Vagina (tissue), 2 donors: ENCODE measurements at regions not wholly inside any gene's neighbourhood (a gene's known extent, or its start where the extent isn't known, plus 50 kb on each side); places are given as distances from the start of the nearest gene placed in this dataset. TPM values are rescaled to one million over a fixed set of nuclear protein-coding genes. Genes with fewer than 3 reads are reported as not detected.

ENCODE experiments used
- DNase-seq, 2 donors: peaks; one replicate each; pipeline ENCODE4 v3.0.0-alpha.2; 2017; ENCODE audit errors: extremely low spot score in 2 of 2
- H3K27ac ChIP-seq: fragments of 200-600 bp; sonication (generic); one replicate; pipeline ENCODE4 v1.5.1; 2019
- H3K27me3 ChIP-seq: fragments of 200-600 bp; sonication (generic); one replicate; pipeline ENCODE4 v1.5.1; 2019
- H3K36me3 ChIP-seq, 2 donors: fragments of 200-600 bp; sonication (generic); one replicate each; pipeline ENCODE4 v1.5.1; 2017 to 2019
- H3K4me1 ChIP-seq: fragments of 200-600 bp; sonication (generic); one replicate; pipeline ENCODE4 v1.5.1; 2019
- H3K4me3 ChIP-seq, 2 donors: fragments of 200-600 bp; sonication (generic); 1 replicate in 1 of 2; 2 replicates in 1 of 2; pipeline ENCODE4 v1.5.1; 2016 to 2019
- H3K9me3 ChIP-seq: fragments of 200-600 bp; sonication (generic); one replicate; pipeline ENCODE4 v1.5.1; 2019
- POLR2A ChIP-seq, 2 donors: fragments of 450-650 bp; IDR thresholded peaks; one replicate each; pipeline ENCODE4 v1.6.1; 2017; ENCODE audit warnings: antibody characterized with exemption in 2 of 2, mild to moderate bottlenecking in 2 of 2, moderate library complexity in 2 of 2
- POLR2AphosphoS5 ChIP-seq, 2 donors: sonication (generic); formaldehyde crosslinking; IDR thresholded peaks; one replicate each; pipeline ENCODE4 v1.9.0; 2017; ENCODE audit warnings: antibody characterized with exemption in 2 of 2, mild to moderate bottlenecking in 2 of 2, low read depth in 1 of 2; ENCODE audit not compliant: insufficient read depth in 1 of 2
- intact Hi-C: fragments of 100-400 bp; cut with DNase I; formaldehyde crosslinking; loops from one replicate; pipeline ENCODE4 v1.15.1; 2023
- small RNA-seq: library from RNA; depleted of rRNA; stranded (forward); fragments of <200 nt; gene quantifications from one replicate; pipeline ENCODE3, GENCODE V24; 2016
- TF ChIP-seq, protein P1 (sequence below), 3 experiments: fragments of 450-650 bp in 2 of 3; fragments of 200-600 bp in 1 of 3; sonication (generic) in 1 of 3; IDR thresholded peaks; one replicate each; pipeline ENCODE4 v1.5.1; 2017 to 2019; ENCODE audit warnings: antibody characterized with exemption in 3 of 3, mild to moderate bottlenecking in 2 of 3, moderate library complexity in 2 of 3

DNA sequence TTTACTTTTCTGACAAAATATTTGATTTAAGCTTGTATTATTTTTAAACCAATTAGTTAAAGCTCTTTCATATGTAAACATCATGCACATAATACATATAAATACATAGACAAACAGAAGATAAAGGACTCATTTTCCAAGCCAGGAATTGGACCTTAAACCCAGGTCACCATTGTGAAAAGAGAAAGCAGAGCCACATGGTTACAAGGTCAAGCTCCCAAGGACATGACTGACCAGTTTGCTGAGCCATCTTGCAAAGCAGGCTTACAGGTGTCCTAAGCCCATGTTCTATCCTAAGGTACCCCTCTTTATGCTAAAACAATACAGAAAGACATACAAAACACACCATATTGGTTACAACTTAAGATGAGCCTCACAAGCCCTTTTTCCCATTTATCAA, 50.5 kb upstream of the DNAJC19 start:
- intact Hi-C loops = no loop called here
- H3K27ac ChIP-seq = no peak overlapping the region

More for the DNA sequence above, 50.5 kb upstream of the DNAJC19 start:
- TF ChIP-seq, protein P1, sequence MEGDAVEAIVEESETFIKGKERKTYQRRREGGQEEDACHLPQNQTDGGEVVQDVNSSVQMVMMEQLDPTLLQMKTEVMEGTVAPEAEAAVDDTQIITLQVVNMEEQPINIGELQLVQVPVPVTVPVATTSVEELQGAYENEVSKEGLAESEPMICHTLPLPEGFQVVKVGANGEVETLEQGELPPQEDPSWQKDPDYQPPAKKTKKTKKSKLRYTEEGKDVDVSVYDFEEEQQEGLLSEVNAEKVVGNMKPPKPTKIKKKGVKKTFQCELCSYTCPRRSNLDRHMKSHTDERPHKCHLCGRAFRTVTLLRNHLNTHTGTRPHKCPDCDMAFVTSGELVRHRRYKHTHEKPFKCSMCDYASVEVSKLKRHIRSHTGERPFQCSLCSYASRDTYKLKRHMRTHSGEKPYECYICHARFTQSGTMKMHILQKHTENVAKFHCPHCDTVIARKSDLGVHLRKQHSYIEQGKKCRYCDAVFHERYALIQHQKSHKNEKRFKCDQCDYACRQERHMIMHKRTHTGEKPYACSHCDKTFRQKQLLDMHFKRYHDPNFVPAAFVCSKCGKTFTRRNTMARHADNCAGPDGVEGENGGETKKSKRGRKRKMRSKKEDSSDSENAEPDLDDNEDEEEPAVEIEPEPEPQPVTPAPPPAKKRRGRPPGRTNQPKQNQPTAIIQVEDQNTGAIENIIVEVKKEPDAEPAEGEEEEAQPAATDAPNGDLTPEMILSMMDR (IDR thresholded peaks at IDR 0.05) = no peak
- no peak for TF ChIP-seq POLR2AphosphoS5 (IDR thresholded peaks at IDR 0.05; ENCODE audit: insufficient read depth in 1 of 2, low read depth in 1 of 2)
- TF ChIP-seq POLR2A (IDR thresholded peaks at IDR 0.05) = no peak
- no peak for DNase-seq
- H3K27me3 ChIP-seq = no peaks in the 10 kb centered on the region
- no peaks in the 10 kb centered on the region for H3K9me3 ChIP-seq
- no peaks in the 10 kb centered on the region for H3K36me3 ChIP-seq
- no peaks in the 10 kb centered on the region for H3K4me1 ChIP-seq
- no peak overlapping the region for H3K4me3 ChIP-seq

Small RNA genes in the stretch of these regions (small RNA-seq; reads per million reads assigned to genes)
- gene AC083904.1 (not detected), gene RNU6-4P (not detected)
